DOHH2 (cell line): ENCODE measurements at regions not wholly inside any gene's neighbourhood (a gene's known extent, or its start where the extent isn't known, plus 50 kb on each side); places are given as distances from the start of the nearest gene placed in this dataset.

Experiments used
- H3F3A ChIP-seq: fragments of 200-600 bp; sonication (generic), shearing (Covaris generic); 2 replicates; pipeline ENCODE4 v1.6.0; 2016; ENCODE audit warnings: antibody characterized with exemption, mild to moderate bottlenecking; ENCODE audit not compliant: control insufficient read depth, insufficient read depth
- H3K27ac ChIP-seq: fragments of 200-600 bp; sonication (generic); 2 replicates; pipeline ENCODE4 v1.5.1; 2014; ENCODE audit warnings: low read depth, mild to moderate bottlenecking, low read length, moderate library complexity
- H3K27me3 ChIP-seq: fragments of 200-600 bp; sonication (generic); 2 replicates; pipeline ENCODE4 v1.6.1; 2014; ENCODE audit warnings: mild to moderate bottlenecking, low read length, mixed read lengths; ENCODE audit not compliant: control insufficient read depth
- H3K36me3 ChIP-seq: fragments of 200-600 bp; sonication (generic); 2 replicates; pipeline ENCODE4 v1.6.1; 2014; ENCODE audit warnings: mild to moderate bottlenecking, low read length, moderate library complexity, mixed read lengths; ENCODE audit not compliant: control insufficient read depth
- H3K4me1 ChIP-seq: fragments of 200-600 bp; sonication (generic); 2 replicates; pipeline ENCODE4 v1.6.1; 2014; ENCODE audit warnings: mild to moderate bottlenecking, low read length, mixed read lengths; ENCODE audit not compliant: control insufficient read depth
- H3K4me2 ChIP-seq: fragments of 200-600 bp; sonication (generic); 2 replicates; pipeline ENCODE4 v1.6.0; 2014; ENCODE audit warnings: mild to moderate bottlenecking, low read length, moderate library complexity
- H3K4me3 ChIP-seq: fragments of 200-600 bp; sonication (generic); 2 replicates; pipeline ENCODE4 v1.5.1; 2014; ENCODE audit warnings: mild to moderate bottlenecking, low read length, mixed read lengths
- H3K79me2 ChIP-seq: fragments of 200-600 bp; sonication (generic); 2 replicates; pipeline ENCODE4 v1.6.1; 2014; ENCODE audit warnings: mild to moderate bottlenecking, low read length, mixed read lengths; ENCODE audit not compliant: control insufficient read depth
- H3K9me2 ChIP-seq: fragments of 200-600 bp; sonication (generic); replicated peaks from 2 replicates; pipeline ENCODE4 v1.6.1; 2014; ENCODE audit warnings: mild to moderate bottlenecking, low read length, mixed read lengths; ENCODE audit not compliant: control insufficient read depth
- H3K9me3 ChIP-seq: fragments of 200-600 bp; sonication (generic); 2 replicates; pipeline ENCODE4 v1.6.1; 2014; ENCODE audit warnings: antibody characterized with exemption, low read length, mixed read lengths; ENCODE audit not compliant: control insufficient read depth, insufficient read depth
- H4K20me1 ChIP-seq: fragments of 200-600 bp; sonication (generic); 2 replicates; pipeline ENCODE4 v1.6.0; 2014; ENCODE audit warnings: low read depth, mild to moderate bottlenecking, antibody characterized with exemption, low read length, moderate library complexity; ENCODE audit not compliant: control insufficient read depth, insufficient read depth
- CTCF ChIP-seq: fragments of 200-600 bp; sonication (generic); IDR thresholded peaks from one replicate; pipeline ENCODE4 v1.5.1; 2014; ENCODE audit warnings: antibody characterized with exemption, mild to moderate bottlenecking, low read depth, low read length; ENCODE audit not compliant: poor library complexity, severe bottlenecking
- EZH2phosphoT487 ChIP-seq: fragments of 200-600 bp; sonication (generic); IDR thresholded peaks from 2 replicates; pipeline ENCODE4 v1.6.1; 2017; ENCODE audit warnings: borderline replicate concordance, mild to moderate bottlenecking, antibody characterized with exemption, low read length, moderate library complexity, mixed read lengths

- H3K27ac ChIP-seq: no peak overlapping the region
- no peaks in the 10 kb centered on the region for H4K20me1 ChIP-seq
- H3K4me2 ChIP-seq: no peak overlapping the region
- no peaks in the 10 kb centered on the region for H3K36me3 ChIP-seq
- no peaks in the 10 kb centered on the region for H3K4me1 ChIP-seq
- no peak overlapping the region for H3K4me3 ChIP-seq
- H3K9me3 ChIP-seq: no peaks in the 10 kb centered on the region
- TF ChIP-seq CTCF: no peak
- no peak for TF ChIP-seq EZH2phosphoT487
- H3F3A ChIP-seq: no peaks in the 10 kb centered on the region
- H3K27me3 ChIP-seq: no peaks in the 10 kb centered on the region
- no peaks in the 10 kb centered on the region for H3K79me2 ChIP-seq
- H3K9me2 ChIP-seq: no peaks in the 10 kb centered on the region
These were observed 1306.1 kb upstream of the TENM3 start for GRCh38 chr4:180937083-180937482.

GRCh38 chr4:180940680-180941079 is 1302.5 kb upstream of the TENM3 start:
- no peak overlapping the region for H3K4me3 ChIP-seq
- H3K27me3 ChIP-seq: no peaks in the 10 kb centered on the region
- H4K20me1 ChIP-seq: no peaks in the 10 kb centered on the region
- no peaks in the 10 kb centered on the region for H3K4me1 ChIP-seq
- TF ChIP-seq EZH2phosphoT487 (no peak), CTCF (no peak)
- H3K27ac ChIP-seq: no peak overlapping the region
- no peaks in the 10 kb centered on the region for H3F3A ChIP-seq
- H3K9me3 ChIP-seq: no peaks in the 10 kb centered on the region
- H3K36me3 ChIP-seq: no peaks in the 10 kb centered on the region
- no peaks in the 10 kb centered on the region for H3K79me2 ChIP-seq
- H3K9me2 ChIP-seq: no peaks in the 10 kb centered on the region
- no peak overlapping the region for H3K4me2 ChIP-seq

GRCh38 chr4:180942367-180942916 is 1300.8 kb upstream of the TENM3 start:
- H3K4me1 ChIP-seq: no peaks in the 10 kb centered on the region
- no peaks in the 10 kb centered on the region for H3K9me2 ChIP-seq
- no peaks in the 10 kb centered on the region for H3K36me3 ChIP-seq
- H3K9me3 ChIP-seq: no peaks in the 10 kb centered on the region
- H3K79me2 ChIP-seq: no peaks in the 10 kb centered on the region
- H3K27ac ChIP-seq: no peak overlapping the region
- no peaks in the 10 kb centered on the region for H3F3A ChIP-seq
- H3K4me3 ChIP-seq: no peak overlapping the region
- no peak overlapping the region for H3K4me2 ChIP-seq
- TF ChIP-seq EZH2phosphoT487 (no peak), CTCF (no peak)
- no peaks in the 10 kb centered on the region for H4K20me1 ChIP-seq
- H3K27me3 ChIP-seq: no peaks in the 10 kb centered on the region
